HL-60 (cell line): ENCODE measurements at regions not wholly inside any gene's neighbourhood (a gene's known extent, or its start where the extent isn't known, plus 50 kb on each side); places are given as distances from the start of the nearest gene placed in this dataset.

Source experiments
- CTCF ChIP-seq: IDR thresholded peaks from one replicate; pipeline ENCODE4 v1.5.1; 2011; ENCODE audit warnings: low read length, control low read depth, inconsistent platforms; ENCODE audit not compliant: insufficient read depth
- POLR2AphosphoS5 ChIP-seq: IDR thresholded peaks from 2 replicates; pipeline ENCODE4 v1.6.1; 2012; ENCODE audit warnings: low read depth
- REST ChIP-seq: IDR thresholded peaks from 2 replicates; pipeline ENCODE4 v1.6.1; 2012; ENCODE audit warnings: low read depth; ENCODE audit not compliant: insufficient replicate concordance

GRCh38 chr5:135092476-135092875 is 58.4 kb upstream of the PITX1 start:
- TF ChIP-seq CTCF (no peak), POLR2AphosphoS5 (no peak), REST (no peak)
